ENCODE measurements at regions not wholly inside any gene's neighbourhood (a gene's known extent, or its start where the extent isn't known, plus 50 kb on each side); places are given as distances from the start of the nearest gene placed in this dataset.

DNA sequence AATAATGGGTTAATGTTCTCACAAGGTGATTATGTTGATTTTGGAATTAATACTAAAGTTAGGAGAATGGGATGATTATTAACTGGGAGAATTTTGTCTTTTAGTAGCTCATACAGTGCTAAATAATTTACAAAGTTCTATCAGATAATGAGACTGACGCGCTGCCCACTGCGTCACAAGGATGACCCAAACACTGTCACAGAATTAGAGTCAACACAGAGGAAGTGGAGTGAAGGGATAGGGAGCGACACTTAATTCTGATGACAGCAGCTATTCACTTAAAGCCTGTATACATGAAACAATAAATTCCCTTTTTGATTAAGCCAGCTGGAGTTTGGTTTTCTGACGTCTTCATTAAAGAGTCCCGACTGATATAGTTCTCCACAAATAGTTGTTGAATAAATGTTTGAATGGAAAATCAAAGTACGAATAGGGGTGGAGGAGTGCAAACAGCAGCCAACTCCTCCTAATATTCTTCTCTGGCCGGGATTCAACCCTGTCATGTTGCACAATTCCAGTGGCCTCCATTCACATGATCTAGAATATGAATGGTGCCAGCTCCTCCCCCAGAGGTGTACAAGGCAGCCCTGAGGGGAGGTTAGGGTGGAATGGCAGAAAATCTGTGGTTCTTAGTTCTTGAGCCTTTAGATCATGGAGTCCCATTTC is 140.3 kb downstream of the PCSK1 start:
- TF ChIP-seq, protein P1, sequence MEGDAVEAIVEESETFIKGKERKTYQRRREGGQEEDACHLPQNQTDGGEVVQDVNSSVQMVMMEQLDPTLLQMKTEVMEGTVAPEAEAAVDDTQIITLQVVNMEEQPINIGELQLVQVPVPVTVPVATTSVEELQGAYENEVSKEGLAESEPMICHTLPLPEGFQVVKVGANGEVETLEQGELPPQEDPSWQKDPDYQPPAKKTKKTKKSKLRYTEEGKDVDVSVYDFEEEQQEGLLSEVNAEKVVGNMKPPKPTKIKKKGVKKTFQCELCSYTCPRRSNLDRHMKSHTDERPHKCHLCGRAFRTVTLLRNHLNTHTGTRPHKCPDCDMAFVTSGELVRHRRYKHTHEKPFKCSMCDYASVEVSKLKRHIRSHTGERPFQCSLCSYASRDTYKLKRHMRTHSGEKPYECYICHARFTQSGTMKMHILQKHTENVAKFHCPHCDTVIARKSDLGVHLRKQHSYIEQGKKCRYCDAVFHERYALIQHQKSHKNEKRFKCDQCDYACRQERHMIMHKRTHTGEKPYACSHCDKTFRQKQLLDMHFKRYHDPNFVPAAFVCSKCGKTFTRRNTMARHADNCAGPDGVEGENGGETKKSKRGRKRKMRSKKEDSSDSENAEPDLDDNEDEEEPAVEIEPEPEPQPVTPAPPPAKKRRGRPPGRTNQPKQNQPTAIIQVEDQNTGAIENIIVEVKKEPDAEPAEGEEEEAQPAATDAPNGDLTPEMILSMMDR (IDR thresholded peaks at IDR 0.05) = no peak
- TF ChIP-seq POLR2A (IDR thresholded peaks at IDR 0.05) = no peak

Data from lower leg skin (tissue), 3 donors.